Activated B cell treated with CpG ODN at 0.5 μM for 24 hours (primary cell): ENCODE measurements at regions not wholly inside any gene's neighbourhood (a gene's known extent, or its start where the extent isn't known, plus 50 kb on each side); places are given as distances from the start of the nearest gene placed in this dataset.

Source experiments
- ATAC-seq: fragments of 200-7000 bp; cut with Tn5 transposase; one replicate; pipeline ENCODE4 v1.10.0; 2021; ENCODE audit warnings: low read depth, mild to moderate bottlenecking, moderate library complexity
- CTCF ChIA-PET: fragments of 350-600 bp; sonication (Branson Sonifier 250); formaldehyde crosslinking; loops from one replicate; lab custom pipeline; 2021; ENCODE audit warnings: antibody characterized with exemption; lab: Charles Lee
- POLR2A ChIA-PET: fragments of 350-600 bp; sonication (Branson Sonifier 250); formaldehyde crosslinking; loops from one replicate; lab custom pipeline; 2021; ENCODE audit warnings: antibody characterized with exemption; lab: Charles Lee
- DNase-seq: peaks from one replicate; pipeline ENCODE4 v3.0.0; 2022
- H3K27ac Mint-ChIP-seq: one replicate; pipeline ENCODE4 v1.8.0; 2020; ENCODE audit warnings: mixed read lengths
- H3K27me3 Mint-ChIP-seq: one replicate; pipeline ENCODE4 v1.8.0; 2021; ENCODE audit warnings: mixed read lengths
- H3K36me3 Mint-ChIP-seq: one replicate; pipeline ENCODE4 v1.8.0; 2021; ENCODE audit warnings: low read depth, mixed read lengths
- H3K4me1 Mint-ChIP-seq: one replicate; pipeline ENCODE4 v1.8.0; 2021; ENCODE audit warnings: mixed read lengths
- H3K4me3 Mint-ChIP-seq: one replicate; pipeline ENCODE4 v1.8.0; 2020; ENCODE audit warnings: mild to moderate bottlenecking, mixed read lengths
- H3K9me3 Mint-ChIP-seq: one replicate; pipeline ENCODE4 v1.8.0; 2020; ENCODE audit warnings: mixed read lengths
- CTCF ChIP-seq: fragments of 200-600 bp; IDR thresholded peaks from one replicate; pipeline ENCODE4 v1.8.0; 2022; ENCODE audit warnings: antibody characterized with exemption, mild to moderate bottlenecking
- intact Hi-C: fragments of 100-400 bp; cut with micrococcal nuclease; formaldehyde crosslinking; loops from one replicate; pipeline ENCODE4 v1.15.1; 2024

GRCh38 chr5:53321073-53321472 is 159.4 kb upstream of the FST start:
- CTCF ChIA-PET, result no interaction called here
- no peak for TF ChIP-seq CTCF
- Mint-ChIP-seq H3K4me1 (no peaks in the 10 kb centered on the region), H3K27ac (no peak overlapping the region), H3K36me3 (no peaks in the 10 kb centered on the region), H3K27me3 (peaks cover 2% of the 10 kb centered on the region), H3K9me3 (no peaks in the 10 kb centered on the region), H3K4me3 (no peak overlapping the region)
- POLR2A ChIA-PET, result no interaction called here
- intact Hi-C loops, result no loop called here
- ATAC-seq, result no peak
- DNase-seq, result no peak

DNA sequence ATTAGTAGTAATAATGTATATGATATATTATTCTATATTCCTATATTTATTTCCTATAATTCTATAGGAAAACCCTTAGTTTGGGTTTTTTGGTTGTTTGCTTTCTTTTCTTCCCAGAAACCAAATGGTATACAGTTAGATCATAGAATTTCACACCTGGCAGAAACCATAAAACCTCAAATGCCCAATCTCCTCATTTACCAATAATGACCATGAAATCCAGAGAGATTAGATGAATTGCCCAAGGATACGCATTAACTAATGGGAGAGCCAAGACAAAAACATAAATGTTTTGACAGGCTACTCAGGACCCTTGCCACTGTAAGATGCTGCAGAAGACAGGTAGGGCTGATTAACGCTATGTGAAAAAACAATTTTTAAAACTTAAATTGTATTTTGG is 158.7 kb upstream of the FST start:
- no peak overlapping the region for H3K4me3 Mint-ChIP-seq
- H3K9me3 Mint-ChIP-seq, result no peaks in the 10 kb centered on the region
- POLR2A ChIA-PET, result no interaction called here

DNA sequence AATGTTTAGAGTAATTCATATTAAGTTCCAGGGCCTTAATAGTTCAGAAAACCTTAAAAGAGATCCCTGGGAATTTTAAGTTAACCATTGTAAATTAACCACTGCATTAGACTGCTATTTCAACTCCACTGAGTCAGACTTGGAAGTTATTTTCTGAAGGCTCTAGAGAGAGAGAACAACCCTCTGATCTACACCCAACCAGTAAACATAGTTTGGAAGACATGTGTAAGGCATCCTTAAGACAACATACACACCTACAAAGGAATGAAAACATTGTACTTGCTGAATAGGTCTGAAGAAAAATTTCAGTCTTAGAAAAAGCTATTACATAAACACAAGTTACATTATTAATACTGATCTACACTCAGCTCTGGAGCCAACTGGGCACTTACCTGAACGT is 158.2 kb upstream of the FST start:
- no peak for TF ChIP-seq CTCF
- DNase-seq (no peak), ATAC-seq (no peak)
- POLR2A ChIA-PET, result no interaction called here
- Mint-ChIP-seq H3K27ac (no peak overlapping the region), H3K9me3 (no peaks in the 10 kb centered on the region), H3K27me3 (peaks cover 2% of the 10 kb centered on the region), H3K4me1 (no peaks in the 10 kb centered on the region), H3K4me3 (no peak overlapping the region), H3K36me3 (no peaks in the 10 kb centered on the region)
- intact Hi-C loops, result no loop called here
- CTCF ChIA-PET, result no interaction called here

More for the DNA sequence above, 158.7 kb upstream of the FST start:
- ATAC-seq, result no peak
- H3K36me3 Mint-ChIP-seq, result no peaks in the 10 kb centered on the region
- TF ChIP-seq CTCF, result no peak
- intact Hi-C loops, result no loop called here
- H3K27me3 Mint-ChIP-seq, result peaks cover 2% of the 10 kb centered on the region
- no peak for DNase-seq
- H3K4me1 Mint-ChIP-seq, result no peaks in the 10 kb centered on the region
- no peak overlapping the region for H3K27ac Mint-ChIP-seq
- CTCF ChIA-PET, result no interaction called here

GRCh38 chr5:53323511-53323910 is 156.9 kb upstream of the FST start:
- Mint-ChIP-seq H3K4me3 (no peak overlapping the region), H3K4me1 (no peaks in the 10 kb centered on the region), H3K27ac (no peak overlapping the region), H3K27me3 (peaks cover 2% of the 10 kb centered on the region), H3K9me3 (no peaks in the 10 kb centered on the region), H3K36me3 (no peaks in the 10 kb centered on the region)
- intact Hi-C loops, result no loop called here
- POLR2A ChIA-PET, result no interaction called here
- TF ChIP-seq CTCF, result no peak
- CTCF ChIA-PET, result no interaction called here
- DNase-seq, result no peak
- no peak for ATAC-seq

DNA sequence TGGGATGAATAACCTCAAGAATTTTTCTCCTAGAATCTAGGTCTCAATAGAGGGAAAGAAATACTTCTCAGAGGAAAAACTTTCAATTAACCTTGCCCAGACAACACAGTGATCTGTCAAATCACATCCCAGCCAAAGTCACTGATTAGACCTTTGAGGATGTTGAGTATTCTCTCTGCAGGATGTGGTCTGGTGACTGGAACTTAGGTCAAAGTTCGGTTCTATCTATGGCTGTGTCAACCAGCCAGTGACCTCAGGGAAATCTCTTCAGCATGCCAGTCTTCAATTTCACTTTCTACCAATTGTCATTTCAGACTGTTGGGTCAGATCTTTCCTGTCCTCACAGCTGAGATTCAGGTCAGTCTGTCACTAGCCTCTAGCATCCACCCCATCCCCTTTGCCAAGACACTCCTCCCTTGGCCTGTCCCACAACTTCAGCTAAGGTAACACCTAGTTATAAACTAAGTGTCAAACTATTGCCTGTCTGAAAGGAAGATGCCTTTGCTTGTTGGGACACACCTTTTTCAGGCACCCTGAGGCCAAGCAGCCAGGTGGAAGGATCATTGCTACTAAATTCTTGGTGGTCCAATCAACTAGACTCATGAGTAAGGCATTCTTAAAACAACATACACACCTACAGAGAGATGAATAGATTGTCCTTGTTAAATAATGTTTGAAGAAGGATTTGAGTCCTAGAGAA is 156.3 kb upstream of the FST start:
- no peaks in the 10 kb centered on the region for H3K36me3 Mint-ChIP-seq
- H3K4me1 Mint-ChIP-seq, result no peaks in the 10 kb centered on the region
- ATAC-seq, result no peak
- no peaks in the 10 kb centered on the region for H3K9me3 Mint-ChIP-seq
- H3K27me3 Mint-ChIP-seq, result peaks cover 2% of the 10 kb centered on the region
- no peak for TF ChIP-seq CTCF
- ChIA-PET CTCF (no interaction called here), POLR2A (no interaction called here)
- no peak overlapping the region for H3K27ac Mint-ChIP-seq
- no peak overlapping the region for H3K4me3 Mint-ChIP-seq
- intact Hi-C loops, result no loop called here
- no peak for DNase-seq
